HepG2 (cell line): ENCODE measurements at regions not wholly inside any gene's neighbourhood (a gene's known extent, or its start where the extent isn't known, plus 50 kb on each side); places are given as distances from the start of the nearest gene placed in this dataset.

Experiments used
- ATAC-seq: fragments of 200-7000 bp; cut with Tn5 transposase; 3 replicates; pipeline ENCODE4 v1.9.1; 2020; ENCODE audit warnings: mild to moderate bottlenecking, moderate library complexity
- BruUV-seq: library from RNA; stranded (reverse); fragments of 400-500 nt; replicated peaks from 2 replicates; lab custom pipeline; 2021; lab: Mats Ljungman, UMichigan
- CTCF ChIA-PET: fragments of 300-600 bp; formaldehyde crosslinking; extraction: SDS; loops from one replicate; lab custom pipeline; 2021; ENCODE audit warnings: low total read pairs, inconsistent platforms, low intra/inter-chr PET ratio; lab: Yijun Ruan, JAX
- POLR2A ChIA-PET: fragments of 350-600 bp; sonication (Branson Sonifier 250); formaldehyde crosslinking; loops from one replicate; lab custom pipeline; 2020; ENCODE audit warnings: antibody characterized with exemption, inconsistent platforms; lab: Yijun Ruan, JAX
- DNase-seq: peaks from one replicate; pipeline ENCODE4 v3.0.0-alpha.2; 2015; ENCODE audit warnings: low spot score
- FAIRE-seq: peaks from 3 replicates; lab custom pipeline; 2011; peaks lifted over from hg19 to GRCh38; lab: Jason Lieb, UNC
- H2AFZ ChIP-seq: one replicate; pipeline ENCODE4 v1.6.1; 2011; ENCODE audit warnings: low read length, inconsistent platforms
- H3K27ac ChIP-seq: fragments of 300-600 bp; 3 replicates; pipeline ENCODE4 v1.8.0; 2011; ENCODE audit warnings: mixed run types, mild to moderate bottlenecking, mixed read lengths, low read length, inconsistent platforms; ENCODE audit not compliant: insufficient read depth; ENCODE audit errors: extremely low read length
- H3K27me3 ChIP-seq, 2 experiments: fragments of 200-600 bp in 1 of 2; 2 replicates in 1 of 2; 3 replicates in 1 of 2; pipeline versions ENCODE4 v1.6.0 to v1.8.0; 2011; ENCODE audit warnings: low read length in 2 of 2, mild to moderate bottlenecking in 2 of 2, moderate library complexity in 2 of 2, inconsistent platforms in 1 of 2; ENCODE audit not compliant: insufficient read depth in 2 of 2, control insufficient read depth in 1 of 2
- H3K36me3 ChIP-seq, 2 experiments: fragments of 200-600 bp in 1 of 2; replicated peaks in 1 of 2; 2 replicates in 1 of 2; 3 replicates in 1 of 2; pipeline versions ENCODE4 v1.5.1 to v1.8.0; 2011; ENCODE audit warnings: low read length in 2 of 2, inconsistent platforms in 1 of 2; ENCODE audit not compliant: insufficient read depth in 2 of 2, control insufficient read depth in 1 of 2
- H3K4me1 ChIP-seq: 2 replicates; pipeline ENCODE4 v1.5.1; 2012; ENCODE audit warnings: low read length, inconsistent platforms; ENCODE audit not compliant: insufficient read depth
- H3K4me2 ChIP-seq: 2 replicates; pipeline ENCODE4 v1.6.0; 2011; ENCODE audit warnings: low read depth, low read length, inconsistent platforms
- H3K4me3 ChIP-seq, 3 experiments: fragments of 200-600 bp in 1 of 3; sonication (generic), shearing (Covaris generic) in 1 of 3; replicated peaks in 1 of 3; 2 replicates each; pipeline ENCODE4 v1.5.1; 2011 to 2016; ENCODE audit warnings: low read length in 3 of 3, inconsistent platforms in 2 of 3, low read depth in 2 of 3, mild to moderate bottlenecking in 2 of 3, control low read depth in 1 of 3, mixed read lengths in 1 of 3; ENCODE audit not compliant: insufficient read depth in 1 of 3
- H3K79me2 ChIP-seq: one replicate; pipeline ENCODE4 v1.6.1; 2011; ENCODE audit warnings: low read length, inconsistent platforms; ENCODE audit not compliant: insufficient read depth
- H3K9ac ChIP-seq: 2 replicates; pipeline ENCODE4 v1.6.0; 2011; ENCODE audit warnings: mild to moderate bottlenecking, low read depth, low read length, inconsistent platforms; ENCODE audit not compliant: insufficient read depth
- H3K9me3 ChIP-seq: 2 replicates; pipeline ENCODE4 v1.5.1; 2012; ENCODE audit warnings: mild to moderate bottlenecking, low read length
- H4K20me1 ChIP-seq: 2 replicates; pipeline ENCODE4 v1.6.0; 2011; ENCODE audit warnings: inconsistent platforms, mild to moderate bottlenecking, low read length, moderate library complexity; ENCODE audit not compliant: insufficient read depth
- BCLAF1 ChIP-seq: fragments of 450-650 bp; IDR thresholded peaks from 2 replicates; pipeline ENCODE4 v1.6.1; 2017; ENCODE audit warnings: mild to moderate bottlenecking
- ESRRA ChIP-seq: sonication (generic); formaldehyde crosslinking; IDR thresholded peaks from 2 replicates; pipeline ENCODE4 v1.5.1; 2020; ENCODE audit warnings: mild to moderate bottlenecking, low read depth, missing genetic modification reagents
- IKZF5 ChIP-seq: IDR thresholded peaks from 2 replicates; pipeline ENCODE4 v1.6.1; 2018; ENCODE audit warnings: missing genetic modification reagents, mild to moderate bottlenecking, missing compliant biosample characterization
- IRF9 ChIP-seq: sonication (generic); formaldehyde crosslinking; IDR thresholded peaks from 2 replicates; pipeline ENCODE4 v1.8.0; 2022; ENCODE audit warnings: missing genetic modification reagents, mild to moderate bottlenecking, borderline replicate concordance
- LCORL ChIP-seq, 2 experiments: fragments of 450-650 bp in 1 of 2; sonication (generic) in 1 of 2; formaldehyde crosslinking in 1 of 2; IDR thresholded peaks; 2 replicates each; pipeline versions ENCODE4 v1.5.0 to v1.6.1; 2017 to 2020; ENCODE audit warnings: antibody characterized with exemption in 1 of 2, missing genetic modification reagents in 1 of 2
- NR2F1 ChIP-seq, 2 experiments: fragments of 450-650 bp in 1 of 2; formaldehyde crosslinking in 1 of 2; IDR thresholded peaks; 2 replicates each; pipeline versions ENCODE4 v1.5.0 to v1.6.1; 2016 to 2020; ENCODE audit warnings: mild to moderate bottlenecking in 1 of 2, missing compliant biosample characterization in 1 of 2, missing genetic modification reagents in 1 of 2, moderate library complexity in 1 of 2
- RCOR2 ChIP-seq: IDR thresholded peaks from 2 replicates; pipeline ENCODE4 v1.6.1; 2016; ENCODE audit warnings: missing biosample characterization, missing genetic modification reagents
- SOX6 ChIP-seq, 2 experiments: fragments of 450-650 bp in 1 of 2; sonication (generic) in 1 of 2; formaldehyde crosslinking in 1 of 2; IDR thresholded peaks; 2 replicates each; pipeline versions ENCODE4 v1.4.0 to v1.6.1; 2017 to 2020; ENCODE audit warnings: antibody characterized with exemption in 1 of 2, mild to moderate bottlenecking in 1 of 2, missing genetic modification reagents in 1 of 2
- ZC3H13 ChIP-seq: sonication (generic); formaldehyde crosslinking; IDR thresholded peaks from 2 replicates; pipeline ENCODE4 v1.8.1; 2023; ENCODE audit warnings: mild to moderate bottlenecking, missing genetic modification reagents, moderate library complexity
- ZMYM4 ChIP-seq: sonication (generic); formaldehyde crosslinking; IDR thresholded peaks from 2 replicates; pipeline ENCODE4 v1.8.1; 2023; ENCODE audit warnings: mild to moderate bottlenecking, missing genetic modification reagents
- ZNF251 ChIP-seq: sonication (generic); formaldehyde crosslinking; IDR thresholded peaks from 2 replicates; pipeline ENCODE4 v1.9.0; 2021; ENCODE audit warnings: mild to moderate bottlenecking, missing genetic modification reagents
- ZNF704 ChIP-seq: sonication (generic); formaldehyde crosslinking; IDR thresholded peaks from 2 replicates; pipeline ENCODE4 v1.8.1; 2023; ENCODE audit warnings: mild to moderate bottlenecking, inconsistent platforms, moderate library complexity, missing genetic modification reagents, borderline replicate concordance
- ZSCAN9 ChIP-seq: IDR thresholded peaks from 2 replicates; pipeline ENCODE4 v1.6.1; 2016; ENCODE audit warnings: borderline replicate concordance
- ZXDC ChIP-seq: sonication (generic); formaldehyde crosslinking; IDR thresholded peaks from 2 replicates; pipeline ENCODE4 v1.5.0; 2020; ENCODE audit warnings: mild to moderate bottlenecking, missing genetic modification reagents
- WGBS: methylation state at CpG from one replicate; pipeline ENCODE4 v1.1.6; 2017; ENCODE audit warnings: low lambda C conversion rate; 5-methylcytosine and 5-hydroxymethylcytosine counted together
- in situ Hi-C: cut with HindIII; loops from 2 replicates; pipeline ENCODE4 v1.10.0; 2017; ENCODE audit warnings: low pct_unique_long_range_greater_than_20kb; ENCODE audit not compliant: extremely low pct_ligation_motif_present
- intact Hi-C: fragments of 100-400 bp; cut with micrococcal nuclease; formaldehyde crosslinking; loops from one replicate; pipeline ENCODE4 v1.10.0; 2022; ENCODE audit not compliant: unreplicated experiment

- no peak overlapping the region for H3K4me2 ChIP-seq
- H4K20me1 ChIP-seq: no peaks in the 10 kb centered on the region
- no peak for DNase-seq
- no peak for FAIRE-seq
- no peak for ATAC-seq
- H3K9me3 ChIP-seq: no peaks in the 10 kb centered on the region
- TF ChIP-seq ZXDC: no peak
- TF ChIP-seq ZSCAN9 (CRISPR knock-in tag): no peak
- TF ChIP-seq IRF9 (CRISPR knock-in tag): no peak
- no peak for TF ChIP-seq BCLAF1
- no peak for TF ChIP-seq ZNF704 (CRISPR knock-in tag)
- no peak for TF ChIP-seq LCORL (IDR thresholded peaks at IDR 0.05)
- TF ChIP-seq LCORL (CRISPR knock-in tag; IDR thresholded peaks at IDR 0.05): no peak
- TF ChIP-seq ESRRA (CRISPR knock-in tag): no peak
- no peak for TF ChIP-seq ZMYM4
- no peak for TF ChIP-seq SOX6 (IDR thresholded peaks at IDR 0.05)
- no peak for TF ChIP-seq SOX6 (CRISPR knock-in tag; IDR thresholded peaks at IDR 0.05)
- no peak for TF ChIP-seq RCOR2 (CRISPR knock-in tag)
- no peak for TF ChIP-seq IKZF5
- TF ChIP-seq ZC3H13 (CRISPR knock-in tag): no peak
- no peak for TF ChIP-seq ZNF251
- TF ChIP-seq NR2F1 (CRISPR knock-in tag; IDR thresholded peaks at IDR 0.05): no peak
- H3K79me2 ChIP-seq: no peaks in the 10 kb centered on the region
- no peaks in the 10 kb centered on the region for H3K27me3 ChIP-seq
- H3K36me3 ChIP-seq: no peaks in the 10 kb centered on the region
- no peak overlapping the region for H3K9ac ChIP-seq
- 52% methylated on average over 1 of the region's 1 CpG for WGBS
- H3K4me3 ChIP-seq: no peak overlapping the region
- BruUV-seq: no TSS peak
- no peaks in the 10 kb centered on the region for H3K4me1 ChIP-seq
- intact Hi-C loops (no loop called here), in situ Hi-C loops (no loop called here)
- H2AFZ ChIP-seq: no peak overlapping the region
- ChIA-PET POLR2A (no interaction called here), CTCF (no interaction called here)
- no peak overlapping the region for H3K27ac ChIP-seq
Measured at GRCh38 chr18:73879328-73879727, 268.3 kb downstream of the FBXO15 start.
